Liver (tissue), 3 donors: ENCODE measurements at regions not wholly inside any gene's neighbourhood (a gene's known extent, or its start where the extent isn't known, plus 50 kb on each side); places are given as distances from the start of the nearest gene placed in this dataset.

Experiments
- ATF3 ChIP-seq: IDR thresholded peaks from 2 replicates; pipeline ENCODE4 v1.6.1; 2016; ENCODE audit warnings: antibody characterized with exemption
- CTCF ChIP-seq: fragments of 150-350 bp; IDR thresholded peaks from 2 replicates; pipeline ENCODE4 v1.5.1; 2017; ENCODE audit warnings: improper control_type of control experiment, low read depth, low read length; ENCODE audit not compliant: missing input control
- GABPA ChIP-seq, 2 donors: IDR thresholded peaks in 1 of 2; conservative IDR thresholded peaks in 1 of 2; 2 replicates each; pipeline ENCODE4 v1.6.1; 2016; ENCODE audit warnings: antibody characterized with exemption in 2 of 2, mild to moderate bottlenecking in 1 of 2, moderate library complexity in 1 of 2
- HNF4A ChIP-seq, 2 donors: conservative IDR thresholded peaks; 2 replicates each; pipeline ENCODE4 v1.6.1; 2016; ENCODE audit warnings: antibody characterized with exemption in 2 of 2, mild to moderate bottlenecking in 2 of 2
- RAD21 ChIP-seq, 2 donors: IDR thresholded peaks; 2 replicates each; pipeline ENCODE4 v1.6.1; 2016; ENCODE audit warnings: antibody characterized with exemption in 2 of 2, mild to moderate bottlenecking in 2 of 2
- SP1 ChIP-seq: IDR thresholded peaks from 2 replicates; pipeline ENCODE4 v1.6.1; 2018; ENCODE audit warnings: antibody characterized with exemption, mild to moderate bottlenecking
- TAF1 ChIP-seq: conservative IDR thresholded peaks from 2 replicates; pipeline ENCODE4 v1.6.1; 2016; ENCODE audit warnings: antibody characterized with exemption, mild to moderate bottlenecking
- donor health status: healthy.
- donor health status: healthy.

GRCh38 chr5:111017731-111018130 is 53.8 kb upstream of the TSLP start:
- no peak for TF ChIP-seq TAF1
- no peak for TF ChIP-seq CTCF
- TF ChIP-seq ATF3 = no peak
- no peak for TF ChIP-seq SP1
- TF ChIP-seq GABPA (IDR thresholded peaks at IDR 0.05 in 1 of 2, conservative IDR thresholded peaks at IDR 0.05 in 1 of 2) = no peak
- no peak for TF ChIP-seq HNF4A (conservative IDR thresholded peaks at IDR 0.05)
- no peak for TF ChIP-seq RAD21 (IDR thresholded peaks at IDR 0.05)
